ENCODE measurements at regions not wholly inside any gene's neighbourhood (a gene's known extent, or its start where the extent isn't known, plus 50 kb on each side); places are given as distances from the start of the nearest gene placed in this dataset.

GRCh38 chr6:147826698-147827097, 318.2 kb downstream of the SAMD5 start:
- no peak for DNase-seq

GRCh38 chr6:147829418-147829817, 320.9 kb downstream of the SAMD5 start:
- no peak for DNase-seq

GRCh38 chr6:147829835-147830234, 321.3 kb downstream of the SAMD5 start:
- DNase-seq, result no peak

- no peak for DNase-seq
Observed at GRCh38 chr6:147831356-147831755, 322.9 kb downstream of the SAMD5 start.

- no peak for DNase-seq
Observed at GRCh38 chr6:147833607-147834006, 325.1 kb downstream of the SAMD5 start.

- DNase-seq, result no peak
Observed at GRCh38 chr6:147834084-147834776, 325.7 kb downstream of the SAMD5 start.

GRCh38 chr6:147837540-147837939, 329.1 kb downstream of the SAMD5 start:
- no peak for DNase-seq

GRCh38 chr6:147839708-147840610, 331.5 kb downstream of the SAMD5 start:
- no peak for DNase-seq

- DNase-seq, result no peak
Observed at GRCh38 chr6:147841547-147842148, 333.2 kb downstream of the SAMD5 start.

- DNase-seq, result no peak
Observed at GRCh38 chr6:147849401-147850330, 341.2 kb downstream of the SAMD5 start.

GRCh38 chr6:147852772-147853171, 344.3 kb downstream of the SAMD5 start:
- DNase-seq, result no peak

- DNase-seq, result no peak
Observed at GRCh38 chr6:147853574-147853973, 345.1 kb downstream of the SAMD5 start.

- no peak for DNase-seq
Observed at GRCh38 chr6:147855803-147856482, 347.5 kb downstream of the SAMD5 start.

- no peak for DNase-seq
Observed at GRCh38 chr6:147856687-147857086, 348.2 kb downstream of the SAMD5 start.

- no peak for DNase-seq
Observed at GRCh38 chr6:147858421-147858820, 349.9 kb downstream of the SAMD5 start.

GRCh38 chr6:147859071-147859470, 350.6 kb downstream of the SAMD5 start:
- DNase-seq, result no peak

- DNase-seq, result no peak
Observed at GRCh38 chr6:147861696-147862095, 353.2 kb downstream of the SAMD5 start.

GRCh38 chr6:147867433-147868226, 359.1 kb downstream of the SAMD5 start:
- no peak for DNase-seq

GRCh38 chr6:147868427-147869190, 360.1 kb downstream of the SAMD5 start:
- no peak for DNase-seq

- no peak for DNase-seq
Observed at GRCh38 chr6:147869201-147869600, 360.7 kb downstream of the SAMD5 start.

All from CD4-positive, alpha-beta T cell treated with Interleukin-15 for 1 hour (primary cell).